ENCODE measurements at regions not wholly inside any gene's neighbourhood (a gene's known extent, or its start where the extent isn't known, plus 50 kb on each side); places are given as distances from the start of the nearest gene placed in this dataset.

DNA sequence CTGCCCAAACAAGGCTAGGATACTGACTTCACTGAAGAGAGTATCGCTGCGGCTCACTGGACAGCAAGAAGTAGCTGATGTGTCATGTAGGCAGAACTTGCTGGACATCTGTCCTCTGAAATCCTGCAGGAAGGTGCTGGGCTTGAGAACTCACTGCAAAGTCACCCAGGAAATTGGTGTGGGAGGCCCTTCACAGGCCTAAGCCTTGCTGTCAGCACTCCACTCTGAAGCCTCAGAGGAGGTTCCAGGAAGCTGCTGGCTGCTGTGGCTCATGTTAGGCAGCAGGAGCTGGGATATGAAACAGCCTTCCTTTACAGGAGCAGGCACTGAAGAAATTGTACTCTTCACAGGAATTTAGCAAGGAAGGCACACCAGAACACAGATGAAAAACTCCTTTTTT lies 88.3 kb upstream of the CCDC68 start:
- no peak for DNase-seq (ENCODE audit: low read depth)

DNA sequence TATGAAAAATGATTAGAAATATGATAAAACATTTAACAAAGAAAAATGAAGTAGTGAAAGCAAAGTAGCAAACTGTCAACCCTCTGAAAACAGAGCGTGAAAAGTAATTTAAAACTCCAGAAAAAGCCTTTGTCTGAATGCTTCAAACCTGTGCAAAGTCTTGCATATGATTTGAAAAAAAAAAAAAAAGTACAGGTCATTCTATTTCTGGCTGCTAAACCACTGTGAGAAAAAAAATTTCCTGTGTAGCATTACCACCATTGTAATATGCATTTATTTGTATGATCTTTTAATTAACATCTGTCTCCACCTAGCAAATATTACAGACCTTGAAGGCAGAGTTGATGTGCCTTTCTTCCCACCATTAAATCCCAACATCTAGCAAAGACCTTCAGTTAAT lies 82.1 kb upstream of the CCDC68 start:
- no peak for DNase-seq (ENCODE audit: low read depth)

DNA sequence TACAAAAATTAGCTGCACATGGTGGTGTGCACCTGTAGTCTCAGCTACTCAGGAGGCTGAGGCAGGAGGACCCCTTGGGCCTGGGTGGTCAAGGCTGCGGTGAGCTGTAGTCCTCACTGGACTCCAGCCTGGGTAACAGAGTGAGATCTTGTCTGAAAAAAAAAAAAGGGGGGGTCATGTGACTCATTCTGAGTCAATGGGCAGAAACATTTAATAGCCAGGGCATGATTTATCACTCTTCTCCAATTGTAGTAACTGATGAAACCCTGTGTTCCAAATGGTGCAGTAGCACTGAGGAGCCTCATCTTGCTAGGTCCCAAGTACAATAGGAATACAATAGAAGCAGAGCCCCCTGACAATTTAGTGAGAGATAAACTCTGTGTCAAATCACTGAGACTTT lies 78.9 kb upstream of the CCDC68 start:
- DNase-seq (ENCODE audit: low read depth), result no peak

DNA sequence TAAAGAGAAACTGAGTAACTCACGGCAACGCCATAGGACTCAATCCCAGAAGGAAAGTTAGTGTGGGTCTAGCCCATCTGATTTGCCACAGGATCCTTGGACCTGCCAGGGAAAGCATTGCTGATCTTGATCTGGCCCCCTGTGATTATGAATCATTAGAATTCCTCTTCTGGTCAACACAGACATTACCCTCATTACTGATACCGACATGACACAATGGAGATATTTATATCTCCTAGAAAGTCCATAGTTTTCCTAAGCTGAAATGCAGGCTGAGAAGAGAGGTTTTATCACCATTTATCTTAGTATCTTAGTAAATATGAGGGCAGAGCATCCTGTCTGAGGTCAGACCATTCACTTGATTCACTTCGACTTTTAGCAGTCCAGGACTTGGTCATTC lies 75.5 kb upstream of the CCDC68 start:
- no peak for DNase-seq (ENCODE audit: low read depth)

DNA sequence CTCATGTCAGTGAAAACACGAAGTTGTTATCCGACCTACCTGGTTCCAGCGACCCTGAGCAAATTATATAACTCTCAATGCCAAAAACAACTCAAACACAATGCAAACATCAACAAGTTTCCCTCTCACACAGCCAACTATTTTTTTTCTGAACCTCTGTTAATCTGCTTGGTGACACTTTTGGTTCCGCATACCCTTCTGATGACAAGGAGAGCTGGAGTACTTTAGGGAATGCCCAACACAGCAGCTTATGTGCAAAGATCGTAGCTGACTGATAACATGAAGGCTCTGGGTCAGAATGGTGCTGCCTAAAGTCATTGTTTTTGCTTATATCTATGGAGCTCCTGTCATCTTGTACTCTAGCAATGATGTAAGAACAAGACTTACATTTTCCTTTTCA lies 72.7 kb upstream of the CCDC68 start:
- no peak for DNase-seq (ENCODE audit: low read depth)

DNA sequence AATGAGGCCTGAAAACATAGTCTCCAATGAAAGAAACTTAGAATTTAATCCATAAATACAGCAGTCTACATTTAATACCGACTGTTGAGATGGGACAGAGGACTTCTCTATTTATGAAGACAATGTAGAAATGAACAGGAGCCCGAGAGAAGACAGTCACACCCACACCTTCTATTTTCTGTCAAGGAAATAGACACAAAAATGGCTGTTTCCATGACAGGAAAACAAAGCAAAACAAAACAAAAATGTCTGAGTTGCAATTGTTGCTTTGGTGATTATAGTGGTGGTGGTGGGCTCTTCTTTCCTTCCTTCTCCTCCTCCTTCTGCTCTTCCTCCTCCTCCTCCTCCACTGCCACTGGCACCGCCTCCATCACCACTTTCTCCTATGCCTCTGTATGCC lies 72.3 kb upstream of the CCDC68 start:
- DNase-seq (ENCODE audit: low read depth), result no peak

DNA sequence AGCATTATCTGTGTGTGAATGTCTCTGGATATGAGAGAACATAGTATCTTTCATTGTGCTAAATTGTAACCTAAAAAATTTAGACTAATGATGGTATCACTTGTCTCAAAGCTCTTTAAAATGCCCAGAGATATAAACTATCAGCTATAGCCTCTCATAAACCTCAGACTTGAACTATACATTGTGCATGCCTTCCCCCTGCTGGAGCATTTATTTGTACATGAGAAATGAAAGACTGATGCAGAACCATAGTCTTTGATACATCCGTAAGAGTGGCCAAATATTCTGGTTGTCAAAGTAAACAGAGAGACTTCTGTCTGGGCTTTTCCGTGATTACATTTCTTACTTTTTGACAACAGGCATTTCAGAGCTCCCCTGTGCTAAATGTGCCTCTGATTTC lies 71.9 kb upstream of the CCDC68 start:
- DNase-seq (ENCODE audit: low read depth), result no peak

DNA sequence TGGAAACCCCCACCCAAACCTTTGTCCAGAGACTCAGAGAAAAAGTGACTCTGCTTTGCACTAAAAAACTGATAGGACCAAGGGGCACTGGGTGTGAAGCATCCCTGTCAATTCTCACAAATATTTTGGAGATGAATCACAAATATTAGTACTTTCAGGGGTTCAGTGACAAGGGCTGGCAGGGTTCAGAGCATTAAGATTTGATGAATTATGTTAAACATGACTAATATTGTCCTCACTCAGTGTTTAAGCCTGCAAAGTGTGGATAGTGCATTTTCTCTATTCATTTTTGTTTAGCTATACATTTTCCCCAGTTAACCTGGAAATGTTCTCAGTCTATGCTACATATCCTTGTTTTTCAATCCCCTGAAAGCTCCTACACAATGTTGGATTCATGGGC lies 65.3 kb upstream of the CCDC68 start:
- DNase-seq (ENCODE audit: low read depth), result no peak

DNA sequence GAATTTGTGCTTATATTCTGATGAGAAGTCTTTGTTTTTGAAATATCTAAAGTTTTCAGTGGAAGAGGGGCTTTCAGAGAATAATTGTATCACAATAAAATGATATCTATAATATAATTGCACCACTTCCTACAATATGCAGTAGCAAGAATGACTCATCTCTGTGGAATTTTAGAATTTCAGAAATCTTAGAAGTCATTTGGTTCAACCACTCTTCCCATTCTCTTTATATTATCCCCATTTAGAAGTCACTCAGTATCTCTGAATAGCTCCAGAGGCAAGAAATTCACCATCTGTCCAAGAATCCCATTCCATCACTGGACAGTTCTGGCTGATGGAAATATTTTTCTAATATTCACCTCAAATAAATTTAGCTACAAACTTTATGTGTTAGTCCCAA lies 59.3 kb upstream of the CCDC68 start:
- DNase-seq (ENCODE audit: low read depth), result no peak

DNA sequence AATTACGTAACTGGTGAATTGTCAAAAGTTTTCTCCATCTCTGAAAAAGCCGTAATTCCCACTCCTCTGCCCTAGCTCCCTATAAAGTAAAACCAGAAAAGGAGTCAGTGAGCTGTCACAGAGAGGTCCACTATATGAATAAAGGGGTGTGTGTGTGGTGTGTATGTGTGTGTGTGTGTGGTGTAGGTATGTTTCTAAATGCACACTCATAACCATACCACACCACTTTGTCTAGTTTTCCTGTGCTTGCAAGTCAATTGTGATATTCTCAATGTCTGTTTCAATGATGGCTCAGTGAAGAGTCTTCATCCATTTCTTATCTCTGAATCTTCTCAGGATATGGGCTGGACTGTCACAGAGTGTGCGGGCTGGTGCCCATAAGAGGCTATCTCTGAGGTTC lies 54.8 kb upstream of the CCDC68 start:
- DNase-seq (ENCODE audit: low read depth), result no peak

DNA sequence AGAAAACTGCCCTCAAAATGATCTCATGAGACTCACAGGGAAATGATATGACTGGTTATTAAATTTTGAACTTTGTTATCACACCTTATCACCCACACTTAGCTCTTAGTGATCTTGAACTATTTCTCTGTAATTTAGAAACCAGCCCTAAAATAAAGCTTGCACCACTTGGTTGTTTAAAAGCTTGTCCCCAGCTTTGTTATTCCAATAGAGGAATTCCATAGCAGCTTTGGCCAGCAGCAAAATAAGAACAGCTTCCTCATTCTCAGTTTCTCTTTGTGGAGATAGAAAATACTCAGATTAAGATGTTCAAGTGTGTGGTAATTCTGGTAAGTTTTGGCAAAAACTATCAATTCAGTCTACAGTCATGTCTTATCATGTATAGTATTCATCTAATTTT lies 54.4 kb upstream of the CCDC68 start:
- DNase-seq (ENCODE audit: low read depth), result no peak

DNA sequence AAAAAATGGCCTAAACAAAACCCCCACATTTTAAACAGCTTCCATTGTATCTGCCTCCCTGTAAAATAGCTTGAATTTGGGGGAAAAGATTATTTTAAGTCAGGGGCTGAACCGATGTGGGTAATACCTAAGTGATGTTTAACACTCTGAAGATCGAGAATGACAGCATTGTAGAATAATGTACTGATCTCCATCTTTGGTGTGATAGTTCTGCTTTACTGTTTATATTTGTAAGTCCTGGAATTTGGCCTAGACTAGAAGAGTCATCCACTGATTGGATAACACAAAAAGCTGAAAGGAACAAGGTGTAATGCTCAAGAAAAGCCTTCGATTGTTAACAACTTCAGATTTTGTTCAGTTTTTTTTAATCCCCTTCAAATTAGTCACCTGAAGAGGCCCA lies 53.8 kb upstream of the CCDC68 start:
- no peak for DNase-seq (ENCODE audit: low read depth)

DNA sequence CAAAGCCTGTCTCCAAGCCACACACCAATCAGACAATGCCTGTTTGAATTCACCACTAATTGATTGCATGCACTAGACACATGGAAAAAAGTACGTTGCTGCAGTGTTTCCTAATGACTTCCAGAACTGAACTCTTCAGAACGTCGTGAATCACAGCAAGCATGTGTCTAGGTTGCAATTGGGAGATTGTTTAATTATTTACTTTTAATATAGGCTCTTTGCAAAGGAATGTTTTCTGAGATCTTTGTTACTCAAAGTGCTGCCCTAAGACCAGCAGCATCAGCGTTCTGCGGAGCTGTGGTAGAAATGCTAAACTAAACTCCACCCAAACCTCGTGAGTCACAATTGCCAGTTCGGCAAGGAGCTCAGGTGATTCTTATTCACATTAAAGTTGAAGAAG lies 52.7 kb upstream of the CCDC68 start:
- DNase-seq (ENCODE audit: low read depth), result no peak

Measured in CMK (cell line).